GM18508 (cell line): ENCODE measurements at regions not wholly inside any gene's neighbourhood (a gene's known extent, or its start where the extent isn't known, plus 50 kb on each side); places are given as distances from the start of the nearest gene placed in this dataset.
"Not testable (repeated sequence)": the region's sequence is repeated elsewhere in the genome, so short reads cannot be mapped to it uniquely, and the experiment has no call there.

ENCODE experiments used
- ATAC-seq: cut with Tn5 transposase; IDR thresholded peaks from one replicate; pipeline ENCODE4 v1.9.1; 2021; ENCODE audit warnings: moderate number of reproducible peaks; ENCODE audit not compliant: insufficient read depth, unreplicated experiment

GRCh38 chr20:54323227-54323734, 115.4 kb downstream of the PFDN4 start:
- no peak for ATAC-seq

DNA sequence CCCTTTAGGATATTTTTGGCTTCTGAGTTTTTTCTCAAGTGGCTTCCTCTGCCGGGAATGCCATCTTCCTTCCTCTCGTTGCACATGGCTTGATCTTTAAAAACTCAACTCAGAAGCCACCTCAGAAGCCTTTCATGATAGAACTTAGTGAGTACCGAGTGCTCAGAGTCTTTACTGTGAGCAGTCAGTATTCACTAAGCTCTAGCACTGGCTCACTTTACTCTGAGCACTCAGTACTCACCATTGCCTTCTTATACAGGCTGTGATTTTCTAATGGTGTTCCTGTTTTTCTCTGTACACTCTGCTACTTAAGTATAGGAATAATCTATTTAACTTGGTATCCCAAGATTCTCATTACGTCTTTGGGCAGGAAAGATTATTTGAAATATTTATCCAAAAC, 116.2 kb downstream of the PFDN4 start:
- ATAC-seq = no peak

GRCh38 chr20:54324652-54325285, 116.9 kb downstream of the PFDN4 start:
- ATAC-seq = no peak

DNA sequence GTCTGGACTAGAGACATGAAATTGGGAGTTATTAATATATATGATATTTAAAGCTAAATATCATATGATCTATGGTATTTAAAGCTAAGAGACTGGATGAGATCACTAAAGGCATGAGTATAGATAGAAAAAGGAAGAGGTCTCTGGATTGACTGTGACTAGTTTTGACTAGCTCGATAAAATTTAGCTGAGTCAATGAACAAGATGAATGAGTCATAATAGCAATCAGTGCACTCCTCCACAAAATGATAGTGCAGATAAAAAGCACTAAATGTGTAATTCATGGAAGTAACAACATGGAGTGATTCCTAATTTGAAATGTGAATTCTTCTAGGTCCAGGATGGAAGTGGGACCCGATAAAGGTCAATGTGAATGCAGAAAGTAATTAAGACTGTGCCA, 127.4 kb downstream of the PFDN4 start:
- no peak for ATAC-seq

GRCh38 chr20:54337144-54337543, 129.3 kb downstream of the PFDN4 start:
- ATAC-seq = no peak

DNA sequence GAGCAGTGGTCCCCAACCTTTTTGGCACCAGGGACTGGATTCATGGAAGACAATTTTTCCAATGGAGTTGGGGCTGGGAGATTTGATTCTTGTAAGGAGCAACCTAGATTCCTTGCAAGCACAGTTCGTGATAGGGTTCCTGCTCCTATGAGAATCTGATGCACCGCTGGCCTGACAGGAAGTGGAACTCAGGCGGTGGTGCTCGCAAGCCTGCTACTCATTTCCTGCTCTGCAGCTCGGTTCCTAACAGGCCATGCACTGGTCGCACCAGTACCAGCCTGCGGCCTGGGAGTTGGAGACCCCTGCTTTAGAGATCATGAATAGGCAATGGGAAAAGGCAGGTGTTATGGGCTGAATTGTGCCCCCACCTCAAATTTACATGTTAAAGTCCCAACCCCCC, 131.2 kb downstream of the PFDN4 start:
- ATAC-seq = no peak

GRCh38 chr20:54340206-54340605, 132.3 kb downstream of the PFDN4 start:
- no peak for ATAC-seq

- no peak for ATAC-seq
Measured at GRCh38 chr20:54340667-54341081, 132.8 kb downstream of the PFDN4 start.

GRCh38 chr20:54342258-54342920, 133.0 kb upstream of the DOK5 start:
- ATAC-seq = no peak

GRCh38 chr20:54343099-54343498, 132.3 kb upstream of the DOK5 start:
- no peak for ATAC-seq

DNA sequence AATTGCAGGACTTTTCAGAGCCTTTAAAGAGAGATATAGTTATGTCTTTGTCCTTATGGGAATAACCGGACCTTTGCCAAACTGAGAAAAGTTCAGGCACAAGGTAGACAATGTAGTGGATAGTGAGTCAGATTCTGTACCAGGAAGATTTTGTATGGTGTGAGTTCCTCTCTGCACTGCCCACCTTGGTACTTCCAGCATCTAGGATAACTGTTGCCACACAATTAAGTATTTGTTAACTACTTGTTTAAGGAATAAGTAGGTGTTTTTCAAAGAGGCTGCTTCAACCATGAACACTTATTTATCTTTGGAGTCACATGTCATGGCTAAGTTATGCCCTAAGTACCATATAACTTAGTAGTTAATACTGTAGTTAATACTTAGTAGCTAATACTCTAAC, 131.8 kb upstream of the DOK5 start:
- ATAC-seq = no peak

- no peak for ATAC-seq
Measured at GRCh38 chr20:54344832-54345231, 130.6 kb upstream of the DOK5 start.

DNA sequence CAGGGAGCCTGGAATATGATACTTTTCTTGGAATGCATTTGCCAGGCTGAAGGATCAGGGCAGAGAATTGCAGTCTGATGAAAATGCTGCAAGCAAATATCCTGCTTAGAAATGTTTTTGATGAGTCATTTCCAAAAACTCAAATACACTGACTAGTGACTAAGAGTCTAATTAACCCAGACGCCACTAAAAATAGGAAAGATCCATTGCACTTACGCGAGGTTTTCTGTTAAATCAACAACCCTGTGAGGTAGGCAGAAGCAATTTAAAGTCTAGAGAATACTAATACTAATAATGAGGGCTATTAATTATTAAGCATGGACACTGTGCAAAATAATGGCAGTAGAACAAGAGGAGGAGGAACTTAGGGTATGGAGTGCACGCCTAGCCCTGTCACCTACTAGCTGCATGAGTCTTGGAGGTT, 130.1 kb upstream of the DOK5 start:
- ATAC-seq = peak; percentile 84

GRCh38 chr20:54345821-54346220, 129.6 kb upstream of the DOK5 start:
- no peak for ATAC-seq

- no peak for ATAC-seq
Measured at GRCh38 chr20:54346276-54346675, 129.1 kb upstream of the DOK5 start.

DNA sequence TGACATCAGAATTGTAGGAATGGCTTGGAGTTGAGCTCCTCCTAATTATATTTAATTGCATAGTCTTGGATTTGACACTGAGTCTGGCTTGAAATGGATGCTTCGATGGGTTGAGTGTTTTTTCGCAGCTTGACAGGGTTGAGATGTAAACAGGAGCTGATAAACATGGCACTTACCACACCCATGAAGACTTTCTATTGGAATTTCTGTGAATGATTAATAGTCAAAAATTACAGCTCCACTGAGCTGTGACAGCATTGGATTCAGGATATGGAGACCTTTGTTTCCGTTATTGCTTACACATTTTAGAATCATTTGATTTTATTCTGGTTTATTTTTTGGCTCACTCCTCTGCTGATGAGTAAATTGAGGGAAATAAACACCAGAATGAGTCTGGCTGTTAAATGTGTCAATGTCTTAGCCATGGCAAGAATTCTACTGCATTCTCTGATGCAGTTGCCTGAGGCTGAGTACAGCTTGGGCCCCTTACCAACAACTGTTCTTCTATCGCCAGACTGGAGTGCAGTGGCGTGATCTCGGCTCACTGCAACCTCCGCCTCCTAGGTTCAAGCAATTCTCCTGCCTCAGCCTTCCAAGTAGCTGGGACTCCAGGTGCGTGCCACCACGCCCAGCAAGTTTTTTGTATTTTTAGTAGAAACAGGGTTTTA, 128.1 kb upstream of the DOK5 start:
- ATAC-seq = no peak

DNA sequence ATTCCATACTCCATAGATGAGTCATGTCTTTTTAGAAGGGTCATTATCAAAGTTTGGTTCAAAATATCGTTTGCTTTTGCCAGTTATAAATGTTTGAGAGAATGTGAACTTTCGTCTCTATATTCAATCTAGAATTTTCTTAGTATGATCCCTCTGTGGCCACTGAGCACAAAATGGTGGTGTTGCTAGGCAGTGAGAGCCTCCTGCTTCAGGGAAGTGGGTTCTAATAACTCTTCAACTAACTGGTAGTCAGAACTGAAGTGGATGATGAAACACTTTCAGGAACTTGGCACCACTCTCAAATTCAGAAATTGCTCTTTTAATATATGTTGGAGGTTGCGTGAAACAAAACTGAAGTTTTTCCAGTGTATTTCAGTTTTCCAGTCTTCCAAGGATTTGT, 125.0 kb upstream of the DOK5 start:
- no peak for ATAC-seq

DNA sequence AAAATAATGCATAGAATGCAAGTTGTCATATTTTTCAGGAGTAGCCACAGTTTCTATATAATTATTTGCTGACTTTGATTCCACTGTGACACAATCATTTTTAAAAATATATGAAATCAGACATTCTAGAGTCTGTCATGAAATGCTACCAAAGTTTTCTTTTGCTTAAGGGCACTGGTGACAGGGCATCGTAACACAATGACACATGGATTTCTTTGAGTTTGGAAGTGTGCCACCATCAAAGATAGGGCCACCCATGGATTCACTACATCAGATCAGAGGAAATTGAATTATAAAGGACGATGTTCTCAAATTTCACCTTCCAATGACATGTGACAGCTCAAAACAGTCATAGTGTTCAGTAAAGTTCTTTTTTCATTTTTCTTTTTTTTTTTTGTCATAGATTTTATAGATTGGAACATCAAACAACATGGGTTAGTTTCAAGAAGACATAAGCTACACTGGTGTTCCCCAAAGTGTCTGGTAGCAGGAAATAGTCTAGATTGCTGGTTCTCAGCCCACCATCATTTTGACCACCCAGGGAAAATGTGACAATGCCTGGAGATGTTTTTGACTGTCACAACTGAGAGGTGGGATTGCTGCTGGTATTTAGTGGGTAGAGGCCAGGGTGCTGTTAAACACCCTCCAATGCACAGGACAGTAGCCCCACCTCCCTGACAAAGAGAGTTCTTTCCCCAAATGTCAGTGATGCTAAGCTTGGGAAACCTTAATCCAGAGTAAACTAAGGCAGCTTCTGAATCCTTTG, 123.8 kb upstream of the DOK5 start:
- ATAC-seq = no peak

DNA sequence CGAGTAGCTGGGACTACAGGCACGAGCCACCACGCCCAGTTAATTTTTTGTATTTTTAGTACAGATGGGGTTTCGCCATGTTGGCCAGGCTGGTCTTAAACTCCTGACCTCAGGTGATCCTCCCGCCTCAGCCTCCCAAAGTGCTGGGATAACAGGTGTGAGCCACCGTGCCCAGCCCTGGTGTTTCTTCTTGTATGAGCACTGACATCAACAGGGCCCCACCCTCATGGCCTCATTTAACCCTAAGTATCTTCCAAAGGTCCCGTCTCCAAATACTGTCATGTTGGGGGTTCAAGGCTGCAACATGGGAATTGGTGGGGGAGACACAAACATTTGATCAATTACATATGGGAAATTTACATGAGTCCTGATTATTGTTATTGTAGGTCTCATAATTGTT, 122.9 kb upstream of the DOK5 start:
- not testable (repeated sequence) for ATAC-seq

DNA sequence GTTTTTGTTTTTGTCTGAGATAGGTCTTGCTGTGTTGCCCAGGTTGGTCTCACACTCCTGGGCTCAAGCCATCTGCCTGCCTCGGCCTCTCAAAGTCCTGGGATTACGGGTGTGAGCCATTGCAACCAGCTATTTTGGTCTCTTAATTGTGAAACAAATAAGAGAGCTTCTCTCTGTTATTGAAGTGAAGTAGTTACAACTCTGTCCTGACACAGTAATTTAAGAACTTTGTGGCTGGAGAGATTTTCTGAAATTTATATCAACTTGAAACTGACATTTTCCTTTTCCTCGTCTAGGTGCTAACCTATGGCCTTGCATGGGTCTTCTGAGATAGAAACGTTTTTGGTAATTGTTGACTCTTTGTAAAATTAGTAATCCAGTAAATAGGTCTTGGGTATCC, 122.1 kb upstream of the DOK5 start:
- no peak for ATAC-seq
